ENCODE measurements at regions not wholly inside any gene's neighbourhood (a gene's known extent, or its start where the extent isn't known, plus 50 kb on each side); places are given as distances from the start of the nearest gene placed in this dataset.
A peak's percentile ranks its signal among the peaks of the same experiment; 100 is the strongest.

DNA sequence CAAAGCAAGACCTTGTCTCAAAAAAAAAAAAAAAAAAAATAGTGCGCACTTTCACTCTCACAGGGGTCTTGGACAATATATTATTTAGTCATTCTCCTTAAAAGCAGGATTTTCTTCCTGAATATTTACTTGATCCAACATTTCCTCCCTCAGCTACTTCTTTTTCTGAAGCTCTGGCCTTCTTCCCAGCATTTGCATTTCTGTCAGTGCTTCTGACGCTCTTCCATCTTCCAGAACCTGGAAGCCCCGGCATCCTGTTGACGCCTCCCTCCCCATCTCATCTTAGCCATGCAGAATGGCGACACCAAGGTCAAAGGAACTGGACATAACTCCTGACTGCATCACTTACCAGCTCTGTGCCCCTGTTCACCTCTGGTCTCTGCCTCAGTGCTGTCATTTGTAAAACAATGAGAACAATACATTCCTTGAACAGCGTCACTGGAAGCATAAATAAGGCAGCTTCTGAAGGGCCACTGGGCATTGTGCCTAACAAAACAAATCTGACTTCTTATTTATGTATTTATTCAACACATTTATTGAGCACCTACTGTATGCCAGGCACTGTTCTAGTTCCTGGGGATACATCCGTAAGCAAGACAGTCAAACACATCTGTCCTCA is 90.9 kb upstream of the MDM1 start:
- Histone ChIP-seq H4K20me1 (ENCODE audit: low read length) (no peaks in the 10 kb centered on the region), H2AFZ (ENCODE audit: low read length) (no peak overlapping the region), H3K36me3 (ENCODE audit: low read depth, low read length) (no peaks in the 10 kb centered on the region), H3K4me3 (ENCODE audit: low read length) (no peak overlapping the region), H3F3A (ENCODE audit: low read length, unreplicated experiment) (no peaks in the 10 kb centered on the region), H3K27me3 (ENCODE audit: low read length) (no peaks in the 10 kb centered on the region), H3K9me3 (ENCODE audit: low read length) (no peaks in the 10 kb centered on the region), H3K4me1 (ENCODE audit: insufficient read depth, low read length) (no peaks in the 10 kb centered on the region), H3K79me2 (ENCODE audit: low read length) (no peaks in the 10 kb centered on the region), H3K9me2 (replicated peaks; ENCODE audit: low read length) (no peaks in the 10 kb centered on the region), H3K4me2 (ENCODE audit: low read length) (no peak overlapping the region), H3K9ac (ENCODE audit: low read length) (no peak overlapping the region), H3K27ac (ENCODE audit: low read length) (no peak overlapping the region)
- ChIA-PET CTCF (no interaction called here), POLR2A (ENCODE audit: unreplicated experiment) (no interaction called here)
- no peak for DNase-seq
- BruUV-seq (replicated peaks): no TSS peak
- no peak for ATAC-seq
- intact Hi-C loops (cut with micrococcal nuclease): no loop called here
- TF ChIP-seq, protein P1, sequence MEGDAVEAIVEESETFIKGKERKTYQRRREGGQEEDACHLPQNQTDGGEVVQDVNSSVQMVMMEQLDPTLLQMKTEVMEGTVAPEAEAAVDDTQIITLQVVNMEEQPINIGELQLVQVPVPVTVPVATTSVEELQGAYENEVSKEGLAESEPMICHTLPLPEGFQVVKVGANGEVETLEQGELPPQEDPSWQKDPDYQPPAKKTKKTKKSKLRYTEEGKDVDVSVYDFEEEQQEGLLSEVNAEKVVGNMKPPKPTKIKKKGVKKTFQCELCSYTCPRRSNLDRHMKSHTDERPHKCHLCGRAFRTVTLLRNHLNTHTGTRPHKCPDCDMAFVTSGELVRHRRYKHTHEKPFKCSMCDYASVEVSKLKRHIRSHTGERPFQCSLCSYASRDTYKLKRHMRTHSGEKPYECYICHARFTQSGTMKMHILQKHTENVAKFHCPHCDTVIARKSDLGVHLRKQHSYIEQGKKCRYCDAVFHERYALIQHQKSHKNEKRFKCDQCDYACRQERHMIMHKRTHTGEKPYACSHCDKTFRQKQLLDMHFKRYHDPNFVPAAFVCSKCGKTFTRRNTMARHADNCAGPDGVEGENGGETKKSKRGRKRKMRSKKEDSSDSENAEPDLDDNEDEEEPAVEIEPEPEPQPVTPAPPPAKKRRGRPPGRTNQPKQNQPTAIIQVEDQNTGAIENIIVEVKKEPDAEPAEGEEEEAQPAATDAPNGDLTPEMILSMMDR (conservative IDR thresholded peaks at IDR 0.05; ENCODE audit: low read depth, low read length): no peak
- TF ChIP-seq EZH2 (IDR thresholded peaks at IDR 0.05; ENCODE audit: low read length, unreplicated experiment) (no peak), EZH2phosphoT487 (IDR thresholded peaks at IDR 0.05; ENCODE audit: borderline replicate concordance, low read length) (no peak)

DNA sequence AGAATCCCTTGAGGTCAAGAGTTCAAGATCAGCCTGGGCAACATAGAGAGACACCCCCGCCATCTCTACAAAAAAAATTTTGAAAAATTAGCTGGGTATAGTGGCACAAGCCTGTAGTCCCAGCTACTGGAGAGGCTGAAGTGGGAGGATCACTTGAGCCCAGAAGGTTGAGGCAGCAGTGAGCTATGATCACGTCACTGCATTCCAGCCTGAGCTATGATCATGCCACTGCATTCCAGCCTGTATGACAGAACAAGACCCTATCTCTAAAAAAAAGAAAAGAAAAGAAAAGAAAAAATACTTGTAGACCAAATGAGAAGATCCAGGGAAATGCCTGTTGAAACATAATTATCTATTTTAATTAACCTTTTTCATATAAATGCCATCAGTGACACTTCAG is 93.8 kb upstream of the MDM1 start:
- ChIA-PET POLR2A (ENCODE audit: unreplicated experiment) (no interaction called here), CTCF (no interaction called here)
- no peaks in the 10 kb centered on the region for H3F3A ChIP-seq (ENCODE audit: low read length, unreplicated experiment)
- no peak for ATAC-seq
- no peaks in the 10 kb centered on the region for H3K9me2 ChIP-seq (replicated peaks; ENCODE audit: low read length)
- no peak overlapping the region for H2AFZ ChIP-seq (ENCODE audit: low read length)
- H3K79me2 ChIP-seq (ENCODE audit: low read length): no peaks in the 10 kb centered on the region
- H3K4me2 ChIP-seq (ENCODE audit: low read length): no peak overlapping the region
- no peak overlapping the region for H3K4me3 ChIP-seq (ENCODE audit: low read length)
- no peak overlapping the region for H3K27ac ChIP-seq (ENCODE audit: low read length)
- TF ChIP-seq EZH2 (IDR thresholded peaks at IDR 0.05; ENCODE audit: low read length, unreplicated experiment): no peak
- TF ChIP-seq, protein P1 (conservative IDR thresholded peaks at IDR 0.05; ENCODE audit: low read depth, low read length): no peak
- TF ChIP-seq EZH2phosphoT487 (IDR thresholded peaks at IDR 0.05; ENCODE audit: borderline replicate concordance, low read length): no peak
- no peaks in the 10 kb centered on the region for H3K9me3 ChIP-seq (ENCODE audit: low read length)
- peak; percentile 19 for DNase-seq
- intact Hi-C loops (cut with micrococcal nuclease): no loop called here
- no peaks in the 10 kb centered on the region for H3K4me1 ChIP-seq (ENCODE audit: insufficient read depth, low read length)
- H3K36me3 ChIP-seq (ENCODE audit: low read depth, low read length): no peaks in the 10 kb centered on the region
- H3K9ac ChIP-seq (ENCODE audit: low read length): no peak overlapping the region
- no peaks in the 10 kb centered on the region for H4K20me1 ChIP-seq (ENCODE audit: low read length)
- H3K27me3 ChIP-seq (ENCODE audit: low read length): no peaks in the 10 kb centered on the region
- BruUV-seq (replicated peaks): no TSS peak

DNA sequence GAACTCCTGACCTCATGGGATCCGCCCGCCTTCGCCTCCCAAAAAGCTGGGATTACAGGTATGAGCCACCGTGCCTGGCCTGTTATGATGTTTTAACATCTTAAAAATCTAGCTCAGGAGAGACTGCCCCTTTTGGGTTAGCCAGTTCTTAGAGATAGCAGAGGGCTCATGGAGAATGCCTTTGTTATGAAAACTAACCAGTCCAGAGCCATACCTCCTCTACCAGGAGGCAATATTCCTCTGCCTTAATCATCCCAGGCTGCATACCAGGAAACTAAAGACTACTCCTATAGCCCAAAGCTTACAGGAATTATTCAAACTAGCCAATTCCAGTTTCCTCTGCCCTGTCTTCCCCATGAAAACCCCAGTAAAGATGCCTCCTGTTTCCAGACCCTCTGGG is 96.0 kb upstream of the MDM1 start:
- no peak for TF ChIP-seq EZH2 (IDR thresholded peaks at IDR 0.05; ENCODE audit: low read length, unreplicated experiment)
- TF ChIP-seq, protein P1 (conservative IDR thresholded peaks at IDR 0.05; ENCODE audit: low read depth, low read length): no peak
- no peak for TF ChIP-seq EZH2phosphoT487 (IDR thresholded peaks at IDR 0.05; ENCODE audit: borderline replicate concordance, low read length)
- H3K36me3 ChIP-seq (ENCODE audit: low read depth, low read length): no peaks in the 10 kb centered on the region
- ATAC-seq (no peak), DNase-seq (no peak)
- intact Hi-C loops (cut with micrococcal nuclease): no loop called here
- ChIA-PET CTCF (no interaction called here), POLR2A (ENCODE audit: unreplicated experiment) (no interaction called here)
- H3K27ac ChIP-seq (ENCODE audit: low read length): no peak overlapping the region
- H3K4me3 ChIP-seq (ENCODE audit: low read length): no peak overlapping the region
- no peaks in the 10 kb centered on the region for H3K9me2 ChIP-seq (replicated peaks; ENCODE audit: low read length)
- H4K20me1 ChIP-seq (ENCODE audit: low read length): no peaks in the 10 kb centered on the region
- H3K9me3 ChIP-seq (ENCODE audit: low read length): no peaks in the 10 kb centered on the region
- no peak overlapping the region for H3K9ac ChIP-seq (ENCODE audit: low read length)
- no peaks in the 10 kb centered on the region for H3F3A ChIP-seq (ENCODE audit: low read length, unreplicated experiment)
- no peaks in the 10 kb centered on the region for H3K27me3 ChIP-seq (ENCODE audit: low read length)
- BruUV-seq (replicated peaks): no TSS peak
- peaks cover 12% of the 10 kb centered on the region for H3K4me1 ChIP-seq (ENCODE audit: insufficient read depth, low read length)
- no peak overlapping the region for H3K4me2 ChIP-seq (ENCODE audit: low read length)
- no peak overlapping the region for H2AFZ ChIP-seq (ENCODE audit: low read length)
- H3K79me2 ChIP-seq (ENCODE audit: low read length): no peaks in the 10 kb centered on the region
